Natural killer cell (primary cell): ENCODE measurements at regions not wholly inside any gene's neighbourhood (a gene's known extent, or its start where the extent isn't known, plus 50 kb on each side); places are given as distances from the start of the nearest gene placed in this dataset.

Experiments used
- ATAC-seq, 3 donors: fragments of 150-1000 bp in 2 of 3; fragments of 200-7000 bp in 1 of 3; cut with Tn5 transposase; 1 replicate in 1 of 3; 2 replicates in 2 of 3; pipeline ENCODE4 v1.10.0; 2021; ENCODE audit warnings: mild to moderate bottlenecking in 2 of 3, moderate library complexity in 2 of 3
- DNase-seq, 2 donors: peaks; one replicate each; pipeline versions ENCODE4 v3.0.0 to v3.0.0-alpha.2; 2013 to 2021; ENCODE audit warnings: mixed read lengths in 1 of 2
- H3K27ac ChIP-seq: one replicate; pipeline ENCODE4 v1.5.1; 2013; ENCODE audit warnings: mild to moderate bottlenecking, low read length
- H3K27me3 ChIP-seq: one replicate; pipeline ENCODE4 v1.6.1; 2013; ENCODE audit warnings: low read length; ENCODE audit not compliant: control insufficient read depth, insufficient read depth
- H3K36me3 ChIP-seq: one replicate; pipeline ENCODE4 v1.6.1; 2013; ENCODE audit warnings: low read length; ENCODE audit not compliant: control insufficient read depth, insufficient read depth
- H3K4me1 ChIP-seq: one replicate; pipeline ENCODE4 v1.6.1; 2013; ENCODE audit warnings: low read length; ENCODE audit not compliant: control insufficient read depth, insufficient read depth
- H3K4me3 ChIP-seq: one replicate; pipeline ENCODE4 v1.5.1; 2013; ENCODE audit warnings: low read length
- H3K9me3 ChIP-seq: one replicate; pipeline ENCODE4 v1.6.1; 2013; ENCODE audit warnings: low read length; ENCODE audit not compliant: control insufficient read depth, insufficient read depth
- H3K27ac Mint-ChIP-seq, 2 donors: one replicate each; pipeline ENCODE4 v1.8.0; 2022; ENCODE audit warnings: mild to moderate bottlenecking in 2 of 2, mixed read lengths in 2 of 2, moderate library complexity in 1 of 2
- H3K27me3 Mint-ChIP-seq, 2 donors: one replicate each; pipeline ENCODE4 v1.8.0; 2022; ENCODE audit warnings: low read depth in 2 of 2, mixed read lengths in 2 of 2
- H3K36me3 Mint-ChIP-seq: one replicate; pipeline ENCODE4 v1.8.0; 2022; ENCODE audit warnings: mixed read lengths
- H3K4me1 Mint-ChIP-seq, 2 donors: one replicate each; pipeline ENCODE4 v1.8.0; 2022; ENCODE audit warnings: mixed read lengths in 2 of 2
- H3K4me3 Mint-ChIP-seq: one replicate; pipeline ENCODE4 v1.8.0; 2022; ENCODE audit warnings: mild to moderate bottlenecking, moderate library complexity, mixed read lengths
- H3K9me3 Mint-ChIP-seq, 2 donors: one replicate each; pipeline ENCODE4 v1.8.0; 2022; ENCODE audit warnings: mixed read lengths in 2 of 2
- CTCF ChIP-seq: fragments of 200-600 bp; IDR thresholded peaks from one replicate; pipeline ENCODE4 v1.8.0; 2022; ENCODE audit warnings: antibody characterized with exemption
- WGBS: methylation state at CpG from one replicate; pipeline ENCODE4 v1.1.7; 2013; ENCODE audit warnings: missing lambda C conversion rate; ENCODE audit not compliant: insufficient coverage; 5-methylcytosine and 5-hydroxymethylcytosine counted together
- intact Hi-C: fragments of 100-400 bp; cut with micrococcal nuclease; formaldehyde crosslinking; loops from one replicate; pipeline ENCODE4 v1.14.2; 2022

- ATAC-seq (no peak), DNase-seq (no peak)
- intact Hi-C loops, result no loop called here
- Histone ChIP-seq H3K9me3 (peaks cover 2% of the 10 kb centered on the region), H3K27me3 (no peaks in the 10 kb centered on the region), H3K27ac (no peak overlapping the region), H3K36me3 (no peaks in the 10 kb centered on the region), H3K4me1 (no peaks in the 10 kb centered on the region), H3K4me3 (no peak overlapping the region)
- Mint-ChIP-seq H3K4me3 (no peak overlapping the region), H3K36me3 (no peaks in the 10 kb centered on the region), H3K9me3 (peaks cover 8 to 11% of the 10 kb centered on the region in 2 donors), H3K4me1 (no peaks in the 10 kb centered on the region), H3K27me3 (no peaks in the 10 kb centered on the region), H3K27ac (no peak overlapping the region)
- 91% methylated on average over 3 of the region's 3 CpGs for WGBS
- TF ChIP-seq CTCF, result no peak
Observed at GRCh38 chr4:62484357-62484756, 1284.2 kb downstream of the ADGRL3 start.

DNA sequence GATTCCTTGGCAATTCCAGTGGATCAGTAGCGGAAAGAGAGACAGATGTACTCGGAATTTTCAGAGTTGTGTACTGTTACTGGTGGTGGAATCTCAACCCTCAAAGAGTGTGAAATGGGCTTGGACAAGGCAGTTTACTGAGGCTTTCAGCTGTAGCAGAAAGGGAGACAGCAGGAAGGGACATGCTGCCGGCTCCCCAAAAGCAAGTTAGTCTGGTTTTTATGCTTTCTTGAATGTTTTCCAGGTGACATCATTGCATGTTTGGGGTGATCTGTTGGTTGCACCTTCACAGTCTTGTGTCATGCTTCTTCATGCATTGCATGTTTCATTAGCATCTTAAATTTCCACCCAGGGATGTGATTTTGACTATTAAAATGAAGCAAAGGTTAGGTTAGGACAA is 1282.2 kb downstream of the ADGRL3 start:
- DNase-seq (no peak), ATAC-seq (no peak)
- WGBS, result 89% methylated on average over 3 of the region's 3 CpGs
- H3K9me3 ChIP-seq, result peaks cover 2% of the 10 kb centered on the region
- Mint-ChIP-seq H3K27me3 (no peaks in the 10 kb centered on the region), H3K9me3 (peaks cover 11 to 15% of the 10 kb centered on the region in 2 donors), H3K36me3 (no peaks in the 10 kb centered on the region), H3K4me1 (no peaks in the 10 kb centered on the region), H3K4me3 (no peak overlapping the region), H3K27ac (no peak overlapping the region)
- no peak for TF ChIP-seq CTCF
- intact Hi-C loops, result no loop called here
- no peak overlapping the region for H3K4me3 ChIP-seq
- no peaks in the 10 kb centered on the region for H3K27me3 ChIP-seq
- no peak overlapping the region for H3K27ac ChIP-seq
- no peaks in the 10 kb centered on the region for H3K4me1 ChIP-seq
- no peaks in the 10 kb centered on the region for H3K36me3 ChIP-seq

DNA sequence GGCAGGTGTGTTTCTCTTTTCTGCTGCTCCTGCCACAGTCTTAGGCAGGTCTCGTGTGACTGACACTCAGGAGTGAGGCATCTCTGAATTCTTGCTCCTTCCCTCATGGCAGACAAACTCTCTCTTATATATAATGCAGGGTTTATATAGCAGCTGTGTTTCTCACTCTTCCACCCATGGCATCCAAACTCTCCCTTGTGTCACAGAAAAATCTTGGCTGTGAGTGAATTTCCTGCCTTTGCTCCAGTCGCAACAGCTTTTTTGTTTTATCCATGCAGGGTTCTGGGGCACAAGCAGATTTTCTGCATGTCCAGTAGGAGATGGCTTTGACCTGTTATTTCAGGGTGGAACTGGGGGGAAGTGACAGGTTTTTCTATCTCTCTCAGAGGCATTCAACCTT is 1275.5 kb downstream of the ADGRL3 start:
- Mint-ChIP-seq H3K36me3 (peaks cover 6% of the 10 kb centered on the region), H3K4me1 (no peaks in the 10 kb centered on the region), H3K27ac (no peak overlapping the region), H3K4me3 (no peak overlapping the region), H3K9me3 (peaks cover 12 to 30% of the 10 kb centered on the region in 2 donors), H3K27me3 (no peaks in the 10 kb centered on the region)
- H3K36me3 ChIP-seq, result no peaks in the 10 kb centered on the region
- DNase-seq (no peak), ATAC-seq (no peak)
- intact Hi-C loops, result no loop called here
- H3K4me1 ChIP-seq, result no peaks in the 10 kb centered on the region
- no peak for TF ChIP-seq CTCF
- 100% methylated on average over 1 of the region's 2 CpGs for WGBS
- no peak overlapping the region for H3K4me3 ChIP-seq
- no peaks in the 10 kb centered on the region for H3K27me3 ChIP-seq
- H3K27ac ChIP-seq, result no peak overlapping the region
- peaks cover 3% of the 10 kb centered on the region for H3K9me3 ChIP-seq

- TF ChIP-seq CTCF, result no peak
- Histone ChIP-seq H3K9me3 (peaks cover 3% of the 10 kb centered on the region), H3K4me1 (no peaks in the 10 kb centered on the region), H3K27ac (no peak overlapping the region), H3K27me3 (no peaks in the 10 kb centered on the region), H3K36me3 (no peaks in the 10 kb centered on the region), H3K4me3 (no peak overlapping the region)
- ATAC-seq (no peak), DNase-seq (no peak)
- intact Hi-C loops, result no loop called here
- Mint-ChIP-seq H3K4me1 (no peaks in the 10 kb centered on the region), H3K27me3 (no peaks in the 10 kb centered on the region), H3K27ac (no peak overlapping the region), H3K9me3 (peaks cover 9 to 28% of the 10 kb centered on the region in 2 donors), H3K36me3 (peaks cover 6% of the 10 kb centered on the region), H3K4me3 (no peak overlapping the region)
- 90% methylated on average over 1 of the region's 3 CpGs for WGBS
Observed at GRCh38 chr4:62474802-62475201, 1274.7 kb downstream of the ADGRL3 start.
